HG03066 (cell line): ENCODE measurements at regions not wholly inside any gene's neighbourhood (a gene's known extent, or its start where the extent isn't known, plus 50 kb on each side); places are given as distances from the start of the nearest gene placed in this dataset.
"Not testable (repeated sequence)": the region's sequence is repeated elsewhere in the genome, so short reads cannot be mapped to it uniquely, and the experiment has no call there.

Experiments
- ATAC-seq: cut with Tn5 transposase; IDR thresholded peaks from one replicate; pipeline ENCODE4 v1.9.1; 2021; ENCODE audit warnings: low read depth; ENCODE audit not compliant: unreplicated experiment

GRCh38 chr14:43022094-43022800 lies 1415.6 kb downstream of the LRFN5 start:
- no peak for ATAC-seq

- no peak for ATAC-seq
Measured at GRCh38 chr14:43019826-43020225, 1413.2 kb downstream of the LRFN5 start.

- ATAC-seq: no peak
Measured at GRCh38 chr14:43014338-43014737, 1407.7 kb downstream of the LRFN5 start.

GRCh38 chr14:43012817-43013216 lies 1406.1 kb downstream of the LRFN5 start:
- ATAC-seq: no peak

GRCh38 chr14:43005807-43006206 lies 1399.1 kb downstream of the LRFN5 start:
- no peak for ATAC-seq

- no peak for ATAC-seq
Measured at GRCh38 chr14:43003845-43004244, 1397.2 kb downstream of the LRFN5 start.

- no peak for ATAC-seq
Measured at GRCh38 chr14:43001731-43002130, 1395.1 kb downstream of the LRFN5 start.

- no peak for ATAC-seq
Measured at GRCh38 chr14:42994051-42994736, 1387.5 kb downstream of the LRFN5 start.

- ATAC-seq: no peak
Measured at GRCh38 chr14:42992930-42993329, 1386.3 kb downstream of the LRFN5 start.

GRCh38 chr14:42980419-42980818 lies 1373.7 kb downstream of the LRFN5 start:
- no peak for ATAC-seq

- ATAC-seq: not testable (repeated sequence)
Measured at GRCh38 chr14:42973171-42973570, 1366.5 kb downstream of the LRFN5 start.

- no peak for ATAC-seq
Measured at GRCh38 chr14:42965512-42965911, 1358.8 kb downstream of the LRFN5 start.

- ATAC-seq: no peak
Measured at GRCh38 chr14:42961509-42961908, 1354.8 kb downstream of the LRFN5 start.

- ATAC-seq: no peak
Measured at GRCh38 chr14:42950363-42950762, 1343.7 kb downstream of the LRFN5 start.

GRCh38 chr14:42947991-42948390 lies 1341.3 kb downstream of the LRFN5 start:
- no peak for ATAC-seq

GRCh38 chr14:42944284-42944683 lies 1337.6 kb downstream of the LRFN5 start:
- ATAC-seq: no peak

- no peak for ATAC-seq
Measured at GRCh38 chr14:42931308-42931707, 1324.6 kb downstream of the LRFN5 start.

GRCh38 chr14:42929806-42930480 lies 1323.3 kb downstream of the LRFN5 start:
- ATAC-seq: no peak

GRCh38 chr14:42927313-42927712 lies 1320.6 kb downstream of the LRFN5 start:
- ATAC-seq: no peak

GRCh38 chr14:42921901-42922300 lies 1315.2 kb downstream of the LRFN5 start:
- ATAC-seq: no peak

- ATAC-seq: no peak
Measured at GRCh38 chr14:42918615-42919014, 1311.9 kb downstream of the LRFN5 start.

- ATAC-seq: no peak
Measured at GRCh38 chr14:42911642-42912041, 1305.0 kb downstream of the LRFN5 start.
